ENCODE measurements at regions not wholly inside any gene's neighbourhood (a gene's known extent, or its start where the extent isn't known, plus 50 kb on each side); places are given as distances from the start of the nearest gene placed in this dataset.

GRCh38 chr5:3809455-3809854, 213.8 kb downstream of the IRX1 start:
- peaks cover 4% of the 10 kb centered on the region for H3K9me3 Mint-ChIP-seq
- POLR2A ChIA-PET: no interaction called here

GRCh38 chr5:3811116-3811515, 215.5 kb downstream of the IRX1 start:
- Mint-ChIP-seq H3K4me1 (no peaks in the 10 kb centered on the region), H3K27ac (no peak overlapping the region), H3K36me3 (no peaks in the 10 kb centered on the region), H3K27me3 (no peaks in the 10 kb centered on the region), H3K4me3 (no peak overlapping the region), H3K9me3 (peaks cover 4% of the 10 kb centered on the region)
- ATAC-seq (ENCODE audit: low read depth) (no peak), DNase-seq (no peak)
- POLR2A ChIA-PET: no interaction called here

More at GRCh38 chr5:3809455-3809854, 213.8 kb downstream of the IRX1 start:
- Mint-ChIP-seq H3K36me3 (no peaks in the 10 kb centered on the region), H3K27me3 (no peaks in the 10 kb centered on the region), H3K27ac (no peak overlapping the region), H3K4me1 (no peaks in the 10 kb centered on the region), H3K4me3 (no peak overlapping the region)
- ATAC-seq (ENCODE audit: low read depth) (no peak), DNase-seq (no peak)

GRCh38 chr5:3818624-3819023, 223.0 kb downstream of the IRX1 start:
- POLR2A ChIA-PET: no interaction called here
- no peak for DNase-seq
- H3K4me1 Mint-ChIP-seq: no peaks in the 10 kb centered on the region
- no peak overlapping the region for H3K27ac Mint-ChIP-seq
- no peak for ATAC-seq (ENCODE audit: low read depth)
- no peak overlapping the region for H3K4me3 Mint-ChIP-seq
- H3K36me3 Mint-ChIP-seq: no peaks in the 10 kb centered on the region
- no peaks in the 10 kb centered on the region for H3K27me3 Mint-ChIP-seq
- H3K9me3 Mint-ChIP-seq: no peaks in the 10 kb centered on the region

- H3K4me1 Mint-ChIP-seq: no peaks in the 10 kb centered on the region
- no peak for ATAC-seq (ENCODE audit: low read depth)
- H3K36me3 Mint-ChIP-seq: no peaks in the 10 kb centered on the region
- POLR2A ChIA-PET: no interaction called here
- no peak overlapping the region for H3K27ac Mint-ChIP-seq
- no peak for DNase-seq
- no peaks in the 10 kb centered on the region for H3K27me3 Mint-ChIP-seq
- no peak overlapping the region for H3K4me3 Mint-ChIP-seq
- H3K9me3 Mint-ChIP-seq: no peaks in the 10 kb centered on the region
Observed at GRCh38 chr5:3825531-3826451, 230.2 kb downstream of the IRX1 start.

- Mint-ChIP-seq H3K4me3 (no peak overlapping the region), H3K4me1 (no peaks in the 10 kb centered on the region), H3K9me3 (no peaks in the 10 kb centered on the region), H3K27ac (no peak overlapping the region), H3K36me3 (no peaks in the 10 kb centered on the region), H3K27me3 (no peaks in the 10 kb centered on the region)
- POLR2A ChIA-PET: no interaction called here
- no peak for DNase-seq
- no peak for ATAC-seq (ENCODE audit: low read depth)
Observed at GRCh38 chr5:3827624-3828023, 232.0 kb downstream of the IRX1 start.

- no peak for ATAC-seq (ENCODE audit: low read depth)
- Mint-ChIP-seq H3K4me3 (no peak overlapping the region), H3K27me3 (no peaks in the 10 kb centered on the region), H3K4me1 (no peaks in the 10 kb centered on the region), H3K36me3 (no peaks in the 10 kb centered on the region), H3K9me3 (no peaks in the 10 kb centered on the region), H3K27ac (no peak overlapping the region)
- no peak for DNase-seq
- POLR2A ChIA-PET: no interaction called here
Observed at GRCh38 chr5:3828761-3829160, 233.1 kb downstream of the IRX1 start.

- Mint-ChIP-seq H3K36me3 (no peaks in the 10 kb centered on the region), H3K4me3 (no peak overlapping the region), H3K27ac (no peak overlapping the region), H3K27me3 (no peaks in the 10 kb centered on the region), H3K4me1 (no peaks in the 10 kb centered on the region), H3K9me3 (no peaks in the 10 kb centered on the region)
- ATAC-seq (ENCODE audit: low read depth) (no peak), DNase-seq (no peak)
- POLR2A ChIA-PET: no interaction called here
Observed at GRCh38 chr5:3833566-3833965, 237.9 kb downstream of the IRX1 start.

GRCh38 chr5:3835811-3836210, 240.2 kb downstream of the IRX1 start:
- Mint-ChIP-seq H3K36me3 (no peaks in the 10 kb centered on the region), H3K4me3 (no peak overlapping the region), H3K27me3 (no peaks in the 10 kb centered on the region), H3K4me1 (no peaks in the 10 kb centered on the region), H3K27ac (no peak overlapping the region), H3K9me3 (no peaks in the 10 kb centered on the region)
- ATAC-seq (ENCODE audit: low read depth) (no peak), DNase-seq (no peak)
- POLR2A ChIA-PET: interaction anchor here (0.6 kb wide), 1 partner anchor 287 kb away, joined by 3 read pairs; no protein-coding TSS in a partner anchor

- POLR2A ChIA-PET: no interaction called here
- no peak for ATAC-seq (ENCODE audit: low read depth)
- H3K4me3 Mint-ChIP-seq: no peak overlapping the region
- no peak for DNase-seq
- H3K36me3 Mint-ChIP-seq: no peaks in the 10 kb centered on the region
- H3K9me3 Mint-ChIP-seq: no peaks in the 10 kb centered on the region
- no peaks in the 10 kb centered on the region for H3K27me3 Mint-ChIP-seq
- H3K4me1 Mint-ChIP-seq: no peaks in the 10 kb centered on the region
- H3K27ac Mint-ChIP-seq: no peak overlapping the region
Observed at GRCh38 chr5:3836528-3836927, 240.9 kb downstream of the IRX1 start.

GRCh38 chr5:3837506-3837905, 241.9 kb downstream of the IRX1 start:
- H3K9me3 Mint-ChIP-seq: no peaks in the 10 kb centered on the region
- H3K4me1 Mint-ChIP-seq: no peaks in the 10 kb centered on the region
- H3K27ac Mint-ChIP-seq: no peak overlapping the region
- H3K27me3 Mint-ChIP-seq: no peaks in the 10 kb centered on the region
- POLR2A ChIA-PET: no interaction called here
- no peak overlapping the region for H3K4me3 Mint-ChIP-seq
- H3K36me3 Mint-ChIP-seq: no peaks in the 10 kb centered on the region
- no peak for ATAC-seq (ENCODE audit: low read depth)
- no peak for DNase-seq

GRCh38 chr5:3839151-3839550, 243.5 kb downstream of the IRX1 start:
- no peaks in the 10 kb centered on the region for H3K36me3 Mint-ChIP-seq
- ATAC-seq (ENCODE audit: low read depth) (no peak), DNase-seq (no peak)
- no peak overlapping the region for H3K4me3 Mint-ChIP-seq
- H3K9me3 Mint-ChIP-seq: no peaks in the 10 kb centered on the region
- H3K4me1 Mint-ChIP-seq: no peaks in the 10 kb centered on the region
- H3K27me3 Mint-ChIP-seq: no peaks in the 10 kb centered on the region
- no peak overlapping the region for H3K27ac Mint-ChIP-seq
- POLR2A ChIA-PET: no interaction called here

GRCh38 chr5:3842591-3842990, 247.0 kb downstream of the IRX1 start:
- Mint-ChIP-seq H3K27me3 (no peaks in the 10 kb centered on the region), H3K36me3 (no peaks in the 10 kb centered on the region), H3K4me1 (no peaks in the 10 kb centered on the region), H3K27ac (no peak overlapping the region), H3K9me3 (peaks cover 1% of the 10 kb centered on the region), H3K4me3 (no peak overlapping the region)
- POLR2A ChIA-PET: no interaction called here
- DNase-seq (no peak), ATAC-seq (ENCODE audit: low read depth) (no peak)

GRCh38 chr5:3843706-3844105, 248.1 kb downstream of the IRX1 start:
- Mint-ChIP-seq H3K27me3 (no peaks in the 10 kb centered on the region), H3K4me3 (no peak overlapping the region), H3K4me1 (no peaks in the 10 kb centered on the region), H3K27ac (no peak overlapping the region), H3K36me3 (no peaks in the 10 kb centered on the region), H3K9me3 (peaks cover 1% of the 10 kb centered on the region)
- no peak for ATAC-seq (ENCODE audit: low read depth)
- POLR2A ChIA-PET: no interaction called here
- no peak for DNase-seq

- POLR2A ChIA-PET: no interaction called here
- Mint-ChIP-seq H3K4me3 (no peak overlapping the region), H3K36me3 (no peaks in the 10 kb centered on the region), H3K27ac (no peak overlapping the region), H3K4me1 (no peaks in the 10 kb centered on the region), H3K27me3 (no peaks in the 10 kb centered on the region), H3K9me3 (peaks cover 1% of the 10 kb centered on the region)
- DNase-seq (no peak), ATAC-seq (ENCODE audit: low read depth) (no peak)
Observed at GRCh38 chr5:3844266-3844665, 248.6 kb downstream of the IRX1 start.

Measured in activated naive CD8-positive, alpha-beta T cell treated with anti-CD3 and anti-CD28 coated beads, Interleukin-2, amount 10 ng/mL, durations not matched to agents 7 days and 5 days (primary cell).